Fibroblast of mammary gland (primary cell): ENCODE measurements at regions not wholly inside any gene's neighbourhood (a gene's known extent, or its start where the extent isn't known, plus 50 kb on each side); places are given as distances from the start of the nearest gene placed in this dataset.

Experiments
- DNase-seq: peaks from one replicate; pipeline ENCODE4 v3.0.0-alpha.2; 2010; ENCODE audit warnings: low read depth
- H3K4me3 ChIP-seq: 2 replicates; pipeline ENCODE4 v1.5.1; 2011; ENCODE audit warnings: low read depth, mild to moderate bottlenecking, low read length, moderate library complexity; ENCODE audit not compliant: control insufficient read depth
- CTCF ChIP-seq: conservative IDR thresholded peaks from 2 replicates; pipeline ENCODE4 v1.5.1; 2011; ENCODE audit warnings: low read depth, low read length, inconsistent platforms; ENCODE audit not compliant: control insufficient read depth, insufficient read depth

GRCh38 chr5:92916036-92916435, 665.0 kb downstream of the NR2F1-AS1 start:
- no peak overlapping the region for H3K4me3 ChIP-seq
- peak; percentile 44 for TF ChIP-seq CTCF
- DNase-seq: peak; percentile 68

DNA sequence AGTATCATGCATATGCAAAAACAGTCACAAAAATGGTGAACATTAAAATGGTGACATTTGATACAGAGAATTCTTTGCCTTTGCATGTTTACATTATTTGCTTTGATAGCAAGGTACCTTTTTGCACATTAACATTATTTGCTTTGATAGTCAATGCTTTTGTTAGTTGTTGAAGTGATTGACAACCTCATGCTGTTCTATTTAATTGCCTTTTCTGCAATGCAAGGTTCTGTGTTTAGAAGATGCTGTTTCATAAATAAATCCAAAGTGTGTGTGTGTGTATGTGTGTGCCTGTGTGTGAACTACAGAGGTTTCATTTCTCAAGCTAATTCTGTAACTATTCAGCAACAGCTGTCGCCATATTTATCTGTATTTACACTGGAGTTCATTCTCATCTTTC, 668.7 kb downstream of the NR2F1-AS1 start:
- no peak overlapping the region for H3K4me3 ChIP-seq
- no peak for TF ChIP-seq CTCF
- no peak for DNase-seq

DNA sequence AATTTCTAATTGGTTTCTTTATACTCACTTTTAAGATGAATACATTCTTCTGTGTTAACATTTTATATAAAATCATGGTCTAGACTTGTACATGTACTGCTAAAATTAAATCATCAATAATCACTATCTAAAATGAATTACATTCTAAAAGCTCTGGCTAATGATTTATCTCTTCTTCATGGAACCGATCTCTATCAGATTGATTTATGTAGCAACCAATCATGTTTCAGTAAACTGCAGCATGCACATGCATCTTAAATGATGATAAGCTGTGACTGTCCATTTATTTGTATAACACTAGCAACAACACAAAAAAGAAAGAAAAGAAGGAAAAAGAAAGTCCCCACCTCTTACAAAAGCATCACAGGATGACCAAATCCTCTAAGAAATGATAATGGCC, 669.2 kb downstream of the NR2F1-AS1 start:
- no peak for DNase-seq
- no peak overlapping the region for H3K4me3 ChIP-seq
- TF ChIP-seq CTCF: no peak

GRCh38 chr5:92911293-92911692, 669.7 kb downstream of the NR2F1-AS1 start:
- no peak overlapping the region for H3K4me3 ChIP-seq
- TF ChIP-seq CTCF: no peak
- DNase-seq: no peak

DNA sequence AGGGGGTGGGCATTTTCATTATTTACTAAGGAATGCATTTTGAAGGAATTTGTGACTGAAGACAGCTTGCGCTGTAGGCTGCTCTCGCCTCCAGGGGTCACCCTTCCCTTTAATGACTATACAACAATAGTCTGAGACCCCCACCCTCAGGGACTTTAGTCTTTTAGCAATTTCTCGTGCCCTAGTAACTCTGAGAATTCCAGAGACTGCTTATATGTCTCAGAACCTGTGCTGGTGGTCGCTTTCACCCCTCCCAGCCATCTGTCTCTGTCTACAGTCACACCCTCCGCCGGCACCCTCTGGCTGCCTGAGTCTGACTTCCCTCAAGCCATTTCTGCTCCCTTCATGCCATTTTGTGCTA, 671.4 kb downstream of the NR2F1-AS1 start:
- TF ChIP-seq CTCF: peak; percentile 57
- H3K4me3 ChIP-seq: no peak overlapping the region
- DNase-seq: no peak

DNA sequence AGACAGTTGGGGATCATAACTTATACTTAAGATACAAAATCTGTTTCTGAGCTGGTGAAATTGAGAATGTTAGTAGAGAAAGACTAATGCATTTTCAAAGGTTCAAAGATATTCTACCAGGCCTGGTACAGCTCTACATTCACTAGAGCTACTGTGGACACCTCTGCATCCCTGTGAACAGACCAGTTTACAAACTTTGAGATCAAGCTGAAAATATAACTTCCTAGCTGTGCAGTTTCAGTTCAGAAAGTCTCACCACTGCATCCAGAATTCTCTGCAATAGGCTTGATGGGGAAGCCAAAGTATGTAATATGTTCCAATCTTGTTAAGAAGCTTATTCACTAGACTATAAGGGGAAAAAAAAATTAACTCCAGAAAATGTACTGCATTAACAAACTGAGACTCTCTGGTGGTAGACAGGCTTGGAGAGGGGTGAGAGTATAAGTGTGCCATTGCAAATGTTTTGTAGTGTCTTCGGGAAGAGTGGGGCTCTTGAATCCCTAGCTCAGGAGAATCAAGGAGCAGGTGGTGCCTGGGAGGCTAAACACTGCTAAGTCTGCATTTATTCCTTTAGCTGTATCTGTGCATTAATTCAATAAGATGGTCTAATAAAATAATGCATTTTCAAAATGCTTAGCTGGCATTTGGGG, 671.9 kb downstream of the NR2F1-AS1 start:
- no peak overlapping the region for H3K4me3 ChIP-seq
- no peak for DNase-seq
- no peak for TF ChIP-seq CTCF
